ENCODE measurements at regions not wholly inside any gene's neighbourhood (a gene's known extent, or its start where the extent isn't known, plus 50 kb on each side); places are given as distances from the start of the nearest gene placed in this dataset.
"Not testable (repeated sequence)": the region's sequence is repeated elsewhere in the genome, so short reads cannot be mapped to it uniquely, and the experiment has no call there.

GRCh38 chr18:76722224-76723061, 99.9 kb upstream of the ZNF236 start:
- 89 to 96% (median 94%) methylated on average over 14 of the region's 14 CpGs for WGBS, 3 donors
- no peak overlapping the region for H3K27ac ChIP-seq (ENCODE audit: low read depth, low read length)

DNA sequence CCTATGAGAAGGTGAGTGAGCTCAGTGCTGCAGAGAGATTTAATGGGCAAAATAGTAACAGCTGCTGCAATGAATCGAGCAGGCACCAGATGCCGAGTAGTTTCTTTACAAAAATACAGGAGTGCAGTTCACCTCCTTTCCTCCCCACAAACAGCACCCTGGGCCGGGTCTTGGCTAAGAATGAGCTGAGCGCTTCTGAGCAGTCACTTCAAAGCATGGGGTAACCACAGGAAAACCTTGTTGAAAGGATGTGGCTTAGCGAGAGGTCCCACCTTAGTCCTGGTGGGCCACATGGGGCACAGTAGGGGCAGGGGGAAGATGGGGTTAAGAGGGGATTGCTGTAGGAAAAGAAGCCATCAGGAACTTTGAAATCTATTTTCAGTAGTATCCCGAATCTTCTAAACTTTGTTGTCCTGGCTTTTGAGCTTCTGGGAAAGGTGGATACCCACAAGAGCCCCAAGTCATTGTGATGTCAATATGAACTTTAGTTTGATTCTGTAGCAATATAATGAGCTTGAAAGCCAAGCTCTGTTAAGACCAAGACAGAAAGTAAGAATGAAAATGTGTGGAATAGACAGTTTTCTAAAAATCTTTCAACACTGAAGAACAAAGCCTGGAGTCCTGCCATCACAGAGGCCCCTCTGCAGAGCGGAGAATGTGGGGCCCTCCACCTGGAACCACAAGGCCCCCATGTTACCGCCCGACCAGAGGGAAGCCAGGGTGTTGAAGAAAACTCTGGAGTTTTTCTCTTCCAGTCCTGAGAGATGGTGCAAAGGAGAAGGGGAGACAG, 101.0 kb upstream of the ZNF236 start:
- 60 to 85% (median 66%) methylated on average over 9 of the region's 9 CpGs for WGBS, 3 donors

DNA sequence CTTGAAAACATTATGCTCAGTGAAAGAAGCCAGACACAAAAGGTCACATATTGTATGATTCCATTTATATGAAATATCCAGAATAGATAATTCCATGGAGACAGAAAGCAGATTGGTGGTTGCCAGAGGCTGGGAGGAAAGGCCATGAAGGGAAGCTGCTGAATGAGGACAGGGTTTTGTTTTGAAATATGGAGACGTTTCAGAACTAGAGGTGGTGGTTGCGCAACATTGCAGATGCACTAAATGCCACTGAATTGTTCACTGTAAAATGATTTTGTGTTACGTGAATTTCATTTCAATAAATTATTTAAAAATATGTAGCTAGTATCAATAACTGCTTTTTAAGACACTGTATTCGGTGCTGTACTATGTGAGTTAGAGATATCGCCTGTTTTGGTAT, 101.7 kb upstream of the ZNF236 start:
- WGBS, 3 donors, result 59 to 78% (median 61%) methylated on average over 5 of the region's 5 CpGs
- no peak overlapping the region for H3K27ac ChIP-seq (ENCODE audit: low read depth, low read length)

More for the DNA sequence above, 101.0 kb upstream of the ZNF236 start:
- no peak overlapping the region for H3K27ac ChIP-seq (ENCODE audit: low read depth, low read length)

- 77 to 89% (median 80%) methylated on average over 16 of the region's 16 CpGs for WGBS, 3 donors
- H3K27ac ChIP-seq (ENCODE audit: low read depth, low read length), result no peak overlapping the region
Measured at GRCh38 chr18:76715012-76715610, 107.2 kb upstream of the ZNF236 start.

- 92 to 95% (median 93%) methylated on average over 8 of the region's 8 CpGs for WGBS, 3 donors
- no peak overlapping the region for H3K27ac ChIP-seq (ENCODE audit: low read depth, low read length)
Measured at GRCh38 chr18:76713432-76713831, 108.9 kb upstream of the ZNF236 start.

GRCh38 chr18:76712511-76713140, 109.7 kb upstream of the ZNF236 start:
- WGBS, 3 donors, result 72 to 86% (median 74%) methylated on average over 16 of the region's 16 CpGs
- H3K27ac ChIP-seq (ENCODE audit: low read depth, low read length), result no peak overlapping the region

DNA sequence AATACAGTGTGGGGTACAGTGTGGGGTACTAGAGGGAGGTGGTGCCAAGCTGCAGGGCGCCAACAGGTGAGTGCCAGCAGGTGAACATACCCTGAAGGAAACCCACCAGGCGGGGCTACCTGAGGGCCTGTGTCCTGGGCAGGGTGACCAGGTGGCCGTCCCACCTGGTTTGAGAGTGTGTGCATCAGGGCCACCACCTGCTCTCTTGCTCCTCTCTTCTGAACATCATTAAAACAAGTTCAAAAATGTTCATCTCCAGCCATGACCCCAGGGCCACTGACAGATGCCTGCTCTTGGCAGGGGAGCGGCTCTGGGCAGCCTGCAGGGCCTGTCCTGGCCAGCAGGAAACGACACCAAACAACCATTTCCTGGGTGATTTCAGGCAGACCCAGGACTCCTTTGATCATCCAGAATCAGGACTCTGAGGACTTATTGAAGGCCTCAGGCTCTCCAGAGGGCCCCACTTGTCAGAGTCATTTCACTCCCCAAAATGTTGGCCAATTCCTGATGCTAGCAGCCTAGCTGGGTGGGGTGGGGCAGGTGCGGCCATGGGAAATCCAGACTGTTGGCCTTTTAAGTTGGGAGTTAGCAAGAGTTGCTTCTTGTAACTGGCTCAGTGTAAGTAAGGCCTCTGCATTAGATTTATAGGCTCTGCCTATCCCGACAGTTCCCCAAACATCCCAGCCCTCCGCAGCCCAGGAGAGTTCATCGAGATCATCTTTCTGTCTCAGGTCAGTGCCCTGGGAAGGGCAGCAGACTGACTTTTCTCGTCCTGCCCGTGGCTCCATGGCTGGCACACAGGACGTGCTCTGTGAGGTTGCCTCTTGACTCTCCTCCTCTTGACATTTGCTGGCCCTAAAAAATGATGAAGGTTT, 111.5 kb upstream of the ZNF236 start:
- H3K27ac ChIP-seq (ENCODE audit: low read depth, low read length), result no peak overlapping the region
- WGBS, 3 donors, result 87 to 93% (median 88%) methylated on average over 12 of the region's 12 CpGs

GRCh38 chr18:76709659-76710645, 112.4 kb upstream of the ZNF236 start:
- no peak overlapping the region for H3K27ac ChIP-seq (ENCODE audit: low read depth, low read length)
- 34 to 38% (median 37%) methylated on average over 29 of the region's 29 CpGs for WGBS, 3 donors

DNA sequence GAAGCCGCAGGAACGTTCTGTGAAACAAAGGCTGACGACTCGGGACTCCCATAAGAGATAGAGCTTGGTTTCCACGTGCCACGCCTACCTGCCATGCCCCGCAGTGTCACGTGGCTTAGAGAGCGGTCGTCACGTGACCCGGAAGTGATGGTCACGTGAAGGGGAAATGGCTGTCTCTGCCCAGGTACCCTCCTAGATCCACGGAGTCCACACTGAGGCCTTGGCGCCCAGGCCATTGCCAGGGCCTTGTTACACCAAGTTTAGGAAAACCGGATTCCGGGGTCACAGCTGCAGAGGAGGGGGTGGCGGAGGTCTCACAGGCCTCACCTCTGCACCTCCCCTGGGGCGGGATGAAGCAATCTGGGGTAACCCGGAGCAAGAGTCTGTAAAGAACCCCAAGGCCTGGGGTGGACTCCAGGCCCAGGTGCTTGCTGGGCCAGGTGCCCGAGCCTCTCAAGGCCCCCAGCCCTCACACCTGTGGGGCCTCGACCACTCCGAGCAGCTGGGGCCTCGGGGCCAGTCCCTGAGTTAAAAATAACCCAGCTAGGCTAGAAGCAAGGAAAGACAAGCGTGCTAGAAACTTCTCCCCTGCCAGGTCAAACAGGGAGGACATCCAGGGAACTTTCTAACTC, 113.5 kb upstream of the ZNF236 start:
- 91 to 96% (median 94%) methylated on average over 25 of the region's 25 CpGs for WGBS, 3 donors

DNA sequence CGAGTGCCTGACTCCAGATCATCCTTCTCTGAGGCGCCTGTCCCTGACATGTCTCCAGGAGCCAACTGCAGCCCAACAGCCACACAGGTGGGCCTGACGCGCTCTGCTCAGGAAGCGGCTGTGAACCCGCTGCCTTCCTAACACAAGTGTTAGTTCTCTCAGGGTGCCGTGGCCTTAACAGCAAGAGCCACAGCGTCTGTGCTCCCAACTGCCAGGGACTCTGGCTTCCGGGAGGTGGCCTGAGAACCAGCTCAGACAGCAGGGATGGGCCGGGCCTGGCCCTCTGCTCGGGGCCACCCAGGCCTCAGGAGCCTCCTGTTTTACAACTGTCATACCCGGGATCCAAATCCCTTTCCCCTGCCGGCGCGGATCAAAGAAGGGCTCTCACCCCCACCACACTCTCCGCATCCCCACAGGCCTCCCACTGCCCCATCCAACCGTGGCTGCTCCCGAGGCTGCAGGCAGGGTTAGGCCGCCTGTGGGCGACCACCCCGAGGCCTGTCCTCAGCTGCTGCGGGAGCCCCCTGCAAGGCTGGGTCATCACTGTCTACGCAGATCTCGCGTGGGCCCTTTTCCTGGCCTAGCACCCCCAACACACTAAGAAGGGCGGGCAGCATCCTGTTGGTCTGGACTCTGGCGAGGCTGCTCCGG, 114.2 kb upstream of the ZNF236 start:
- H3K27ac ChIP-seq (ENCODE audit: low read depth, low read length), result no peak overlapping the region
- WGBS, 3 donors, result 79 to 94% (median 92%) methylated on average over 25 to 28 of the region's 28 CpGs

More for the DNA sequence above, 113.5 kb upstream of the ZNF236 start:
- H3K27ac ChIP-seq (ENCODE audit: low read depth, low read length), result no peak overlapping the region

GRCh38 chr18:76707534-76707933, 114.8 kb upstream of the ZNF236 start:
- H3K27ac ChIP-seq (ENCODE audit: low read depth, low read length), result no peak overlapping the region
- WGBS, 3 donors, result 91 to 95% (median 94%) methylated on average over 7 of the region's 7 CpGs

DNA sequence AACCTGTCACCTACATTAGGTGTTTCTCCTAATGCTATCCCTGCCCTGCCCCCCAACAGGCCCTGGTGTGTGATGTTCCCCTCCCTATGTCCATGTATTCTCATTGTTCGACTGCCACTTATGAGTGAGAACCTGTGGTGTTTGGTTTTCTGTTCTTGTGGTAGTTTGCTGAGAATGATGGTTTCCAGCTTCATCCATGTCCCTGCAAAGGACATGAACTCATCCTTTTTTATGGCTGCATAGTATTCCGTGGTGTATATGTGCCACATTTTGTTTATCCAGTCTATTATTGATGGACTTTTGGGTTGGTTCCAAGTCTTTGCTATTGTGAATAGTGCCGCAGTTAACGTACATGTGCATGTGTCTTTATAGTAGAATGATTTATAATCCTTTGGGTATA, 117.8 kb upstream of the ZNF236 start:
- 91 to 99% (median 98%) methylated on average over 4 of the region's 4 CpGs for WGBS, 3 donors
- not testable (repeated sequence) for H3K27ac ChIP-seq (ENCODE audit: low read depth, low read length)

DNA sequence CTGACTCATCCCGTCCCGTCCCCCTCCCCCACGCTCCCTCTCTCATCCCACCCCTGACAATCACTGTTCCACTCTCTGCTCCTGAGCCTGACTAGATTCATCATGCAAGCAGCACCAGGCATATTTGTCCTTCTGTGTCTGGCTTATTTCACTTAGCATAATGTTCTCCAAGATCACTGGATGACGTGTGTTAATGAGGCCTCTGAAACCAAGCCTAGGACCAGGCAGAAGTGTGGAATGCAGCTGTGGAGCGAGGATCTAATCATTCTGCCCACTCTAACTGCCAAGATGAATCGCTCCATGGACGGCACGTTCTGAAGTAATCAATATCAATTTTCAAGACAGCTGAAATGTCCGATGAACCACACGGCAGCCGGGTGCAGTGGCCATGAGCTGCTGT, 122.4 kb upstream of the ZNF236 start:
- WGBS, 3 donors, result 34 to 80% (median 70%) methylated on average over 11 of the region's 11 CpGs

GRCh38 chr18:76697441-76697901, 124.9 kb upstream of the ZNF236 start:
- H3K27ac ChIP-seq (ENCODE audit: low read depth, low read length), result no peak overlapping the region
- WGBS, 3 donors, result 8 to 33% (median 11%) methylated on average over 13 of the region's 13 CpGs

More for the DNA sequence above, 122.4 kb upstream of the ZNF236 start:
- no peak overlapping the region for H3K27ac ChIP-seq (ENCODE audit: low read depth, low read length)

- H3K27ac ChIP-seq (ENCODE audit: low read depth, low read length), result no peak overlapping the region
- 48 to 52% (median 51%) methylated on average over 7 of the region's 7 CpGs for WGBS, 3 donors
Measured at GRCh38 chr18:76691800-76692199, 130.6 kb upstream of the ZNF236 start.
